ENCODE measurements at regions not wholly inside any gene's neighbourhood (a gene's known extent, or its start where the extent isn't known, plus 50 kb on each side); places are given as distances from the start of the nearest gene placed in this dataset.

DNA sequence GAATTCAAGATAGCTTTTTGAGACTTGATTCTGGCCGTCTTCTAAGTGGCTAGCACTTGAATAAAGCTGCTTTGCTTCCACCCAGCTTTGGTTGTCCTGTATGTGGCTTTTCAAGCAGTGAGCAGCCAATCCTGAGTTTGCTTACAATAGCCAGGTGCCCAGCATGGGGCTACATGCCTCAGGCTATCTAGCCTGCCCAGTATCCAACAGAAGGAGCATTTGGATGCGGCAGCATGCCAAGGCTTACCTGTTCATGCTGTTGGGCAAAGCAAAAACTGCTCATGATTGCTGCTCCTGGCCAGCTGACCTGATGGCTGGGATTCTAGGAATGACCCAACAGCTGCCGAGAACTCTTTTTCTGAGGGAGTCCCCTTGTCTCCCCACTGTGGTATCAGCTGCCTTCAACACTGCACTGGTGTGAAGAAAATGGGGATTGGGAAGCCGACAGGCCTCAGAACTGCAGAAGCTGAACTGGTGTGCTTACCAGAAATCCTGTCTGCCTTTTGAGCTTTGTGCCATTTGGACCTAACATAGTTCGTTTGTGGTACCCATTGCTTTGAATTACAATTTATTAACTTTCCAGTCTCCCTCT, 618.9 kb upstream of the IGFBP3 start:
- intact Hi-C loops (cut with micrococcal nuclease; ENCODE audit: unreplicated experiment), result no loop called here
- ChIA-PET POLR2A (no interaction called here), CTCF (ENCODE audit: unreplicated experiment) (interaction anchor here (1.5 kb wide), 1 partner anchor 11 kb away, joined by 3 read pairs; no protein-coding TSS in a partner anchor)
- Histone ChIP-seq H2AFZ (ENCODE audit: low read length) (no peak overlapping the region), H3K4me3 (ENCODE audit: low read depth, low read length, poor library complexity, severe bottlenecking) (no peak overlapping the region), H3K27ac (ENCODE audit: low read depth, low read length, poor library complexity, severe bottlenecking) (no peak overlapping the region), H3K9me3 (ENCODE audit: low read length) (no peaks in the 10 kb centered on the region), H3K4me1 (ENCODE audit: insufficient read depth, low read length, poor library complexity, severe bottlenecking) (no peaks in the 10 kb centered on the region), H3K4me2 (ENCODE audit: low read length) (no peak overlapping the region), H3K36me3 (ENCODE audit: insufficient read depth, low read length) (no peaks in the 10 kb centered on the region), H4K20me1 (ENCODE audit: insufficient read depth, low read length) (no peaks in the 10 kb centered on the region), H3K79me2 (ENCODE audit: insufficient read depth, low read depth, low read length) (no peaks in the 10 kb centered on the region), H3K9me2 (ENCODE audit: insufficient read depth, low read length) (no peaks in the 10 kb centered on the region)
- no peak for DNase-seq (ENCODE audit: low spot score)
- TF ChIP-seq, protein P1, sequence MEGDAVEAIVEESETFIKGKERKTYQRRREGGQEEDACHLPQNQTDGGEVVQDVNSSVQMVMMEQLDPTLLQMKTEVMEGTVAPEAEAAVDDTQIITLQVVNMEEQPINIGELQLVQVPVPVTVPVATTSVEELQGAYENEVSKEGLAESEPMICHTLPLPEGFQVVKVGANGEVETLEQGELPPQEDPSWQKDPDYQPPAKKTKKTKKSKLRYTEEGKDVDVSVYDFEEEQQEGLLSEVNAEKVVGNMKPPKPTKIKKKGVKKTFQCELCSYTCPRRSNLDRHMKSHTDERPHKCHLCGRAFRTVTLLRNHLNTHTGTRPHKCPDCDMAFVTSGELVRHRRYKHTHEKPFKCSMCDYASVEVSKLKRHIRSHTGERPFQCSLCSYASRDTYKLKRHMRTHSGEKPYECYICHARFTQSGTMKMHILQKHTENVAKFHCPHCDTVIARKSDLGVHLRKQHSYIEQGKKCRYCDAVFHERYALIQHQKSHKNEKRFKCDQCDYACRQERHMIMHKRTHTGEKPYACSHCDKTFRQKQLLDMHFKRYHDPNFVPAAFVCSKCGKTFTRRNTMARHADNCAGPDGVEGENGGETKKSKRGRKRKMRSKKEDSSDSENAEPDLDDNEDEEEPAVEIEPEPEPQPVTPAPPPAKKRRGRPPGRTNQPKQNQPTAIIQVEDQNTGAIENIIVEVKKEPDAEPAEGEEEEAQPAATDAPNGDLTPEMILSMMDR (conservative IDR thresholded peaks at IDR 0.05; ENCODE audit: low read length), result no peak
- TF ChIP-seq EZH2phosphoT487 (IDR thresholded peaks at IDR 0.05; ENCODE audit: borderline replicate concordance, low read depth, low read length), result no peak
- BruUV-seq (replicated peaks), result no TSS peak

DNA sequence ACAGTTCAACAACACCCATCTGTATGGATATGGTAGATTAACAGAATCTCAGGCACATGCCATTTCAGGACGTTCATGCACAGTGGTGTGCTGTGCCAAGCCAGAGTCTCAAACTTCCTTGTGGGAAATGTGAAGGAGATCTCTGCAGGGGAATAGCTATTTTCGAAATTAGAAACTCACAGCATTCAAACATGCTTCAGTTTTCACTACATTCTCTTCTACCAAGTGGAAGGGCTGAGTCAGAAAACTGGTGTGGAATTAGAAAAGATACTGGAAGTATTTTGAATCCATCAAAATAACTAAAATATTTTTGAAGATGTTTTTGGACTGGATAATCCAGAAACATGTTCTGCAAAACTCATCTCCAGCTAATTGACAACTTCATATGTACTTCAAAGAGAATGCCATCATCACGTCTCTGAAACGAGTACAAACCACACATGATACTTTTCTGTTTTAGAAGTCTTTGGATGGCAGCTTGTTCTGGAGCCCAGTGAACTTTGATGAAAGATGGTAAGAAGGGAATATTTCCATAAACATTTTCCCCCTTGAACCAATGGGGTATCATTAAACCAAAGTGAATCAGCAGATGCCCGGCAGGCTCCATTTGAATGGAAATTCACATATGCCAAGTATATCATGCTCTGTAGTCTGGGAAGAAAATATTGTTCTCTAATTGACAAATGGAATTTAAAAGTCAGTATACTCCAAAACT, 616.3 kb upstream of the IGFBP3 start:
- no TSS peak for BruUV-seq (replicated peaks)
- Histone ChIP-seq H3K4me2 (ENCODE audit: low read length) (no peak overlapping the region), H3K4me3 (ENCODE audit: low read depth, low read length, poor library complexity, severe bottlenecking) (no peak overlapping the region), H2AFZ (ENCODE audit: low read length) (no peak overlapping the region), H4K20me1 (ENCODE audit: insufficient read depth, low read length) (no peaks in the 10 kb centered on the region), H3K4me1 (ENCODE audit: insufficient read depth, low read length, poor library complexity, severe bottlenecking) (no peaks in the 10 kb centered on the region), H3K79me2 (ENCODE audit: insufficient read depth, low read depth, low read length) (no peaks in the 10 kb centered on the region), H3K27ac (ENCODE audit: low read depth, low read length, poor library complexity, severe bottlenecking) (no peak overlapping the region), H3K9me3 (ENCODE audit: low read length) (no peaks in the 10 kb centered on the region), H3K36me3 (ENCODE audit: insufficient read depth, low read length) (no peaks in the 10 kb centered on the region), H3K9me2 (ENCODE audit: insufficient read depth, low read length) (no peaks in the 10 kb centered on the region)
- ChIA-PET POLR2A (no interaction called here), CTCF (ENCODE audit: unreplicated experiment) (no interaction called here)
- no peak for DNase-seq (ENCODE audit: low spot score)
- no peak for TF ChIP-seq EZH2phosphoT487 (IDR thresholded peaks at IDR 0.05; ENCODE audit: borderline replicate concordance, low read depth, low read length)
- TF ChIP-seq, protein P1 (conservative IDR thresholded peaks at IDR 0.05; ENCODE audit: low read length), result no peak
- intact Hi-C loops (cut with micrococcal nuclease; ENCODE audit: unreplicated experiment), result no loop called here
